HFFc6 (cell line): ENCODE measurements at regions not wholly inside any gene's neighbourhood (a gene's known extent, or its start where the extent isn't known, plus 50 kb on each side); places are given as distances from the start of the nearest gene placed in this dataset.

Source experiments
- DNase-seq: peaks from one replicate; pipeline ENCODE4 v3.0.0-alpha.2; 2018
- H3K27ac Mint-ChIP-seq: 2 replicates; pipeline ENCODE4 v1.8.0; 2020; ENCODE audit warnings: mild to moderate bottlenecking, mixed read lengths
- H3K27me3 Mint-ChIP-seq: 2 replicates; pipeline ENCODE4 v1.8.0; 2021; ENCODE audit warnings: mild to moderate bottlenecking, moderate library complexity, mixed read lengths; ENCODE audit not compliant: insufficient read depth
- H3K36me3 Mint-ChIP-seq: 2 replicates; pipeline ENCODE4 v1.8.0; 2021; ENCODE audit warnings: low read depth, mixed read lengths
- H3K4me1 Mint-ChIP-seq: 2 replicates; pipeline ENCODE4 v1.8.0; 2020; ENCODE audit warnings: low read depth, mixed read lengths
- H3K4me3 Mint-ChIP-seq: 2 replicates; pipeline ENCODE4 v1.8.0; 2020; ENCODE audit warnings: mild to moderate bottlenecking, moderate library complexity, mixed read lengths
- H3K9me3 Mint-ChIP-seq: 2 replicates; pipeline ENCODE4 v1.8.0; 2020; ENCODE audit warnings: mild to moderate bottlenecking, mixed read lengths
- TF ChIP-seq, protein P1 (sequence below): fragments of 200-600 bp; sonication (generic); IDR thresholded peaks from 2 replicates; pipeline ENCODE4 v1.5.0; 2021; ENCODE audit warnings: antibody characterized with exemption, mild to moderate bottlenecking

DNA sequence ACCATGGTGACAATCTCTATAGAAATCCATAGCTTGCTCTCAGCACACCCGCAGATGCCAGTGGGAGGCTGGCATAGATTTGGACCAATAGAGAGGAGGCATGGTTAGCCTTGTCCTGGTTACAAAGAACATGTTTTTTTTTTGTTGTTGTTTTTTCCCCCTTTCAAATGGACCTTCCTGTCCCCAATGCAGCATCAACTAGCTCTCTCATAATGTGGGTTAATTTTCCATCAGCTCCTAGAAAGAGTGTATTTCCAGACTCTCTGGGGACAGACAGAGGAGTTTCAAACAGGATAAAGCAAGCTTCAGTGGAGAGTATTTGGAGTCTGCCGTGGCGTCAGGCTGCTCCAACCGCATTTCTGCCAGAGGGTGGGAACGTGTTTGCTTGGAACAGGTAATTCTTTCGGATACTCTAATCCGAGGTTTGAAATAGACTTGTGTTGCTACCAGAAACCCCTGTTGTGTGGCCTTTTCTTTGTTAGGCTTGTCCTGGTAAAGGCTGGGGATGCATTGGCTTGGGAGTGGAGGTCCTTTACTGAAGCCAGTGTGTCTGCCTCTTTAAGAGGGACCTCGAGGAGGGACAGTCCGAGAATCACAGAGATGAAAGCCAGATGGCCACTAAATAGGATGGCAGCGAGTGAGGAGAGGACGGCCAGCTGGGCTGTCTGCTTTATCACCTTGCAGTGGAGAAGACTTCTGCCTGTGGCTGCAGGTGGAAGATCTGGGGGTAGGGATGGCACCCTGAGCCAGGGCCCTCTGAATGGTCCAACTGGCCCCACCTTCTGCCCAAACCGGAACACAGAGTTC lies 130.5 kb upstream of the CPEB4 start:
- Mint-ChIP-seq H3K27me3 (peaks cover 8% of the 10 kb centered on the region), H3K4me3 (no peak overlapping the region), H3K36me3 (no peaks in the 10 kb centered on the region), H3K27ac (no peak overlapping the region), H3K9me3 (no peaks in the 10 kb centered on the region), H3K4me1 (peaks cover 6% of the 10 kb centered on the region; the same call in 1 of the 2 replicates)
- no peak for DNase-seq
- TF ChIP-seq, protein P1, sequence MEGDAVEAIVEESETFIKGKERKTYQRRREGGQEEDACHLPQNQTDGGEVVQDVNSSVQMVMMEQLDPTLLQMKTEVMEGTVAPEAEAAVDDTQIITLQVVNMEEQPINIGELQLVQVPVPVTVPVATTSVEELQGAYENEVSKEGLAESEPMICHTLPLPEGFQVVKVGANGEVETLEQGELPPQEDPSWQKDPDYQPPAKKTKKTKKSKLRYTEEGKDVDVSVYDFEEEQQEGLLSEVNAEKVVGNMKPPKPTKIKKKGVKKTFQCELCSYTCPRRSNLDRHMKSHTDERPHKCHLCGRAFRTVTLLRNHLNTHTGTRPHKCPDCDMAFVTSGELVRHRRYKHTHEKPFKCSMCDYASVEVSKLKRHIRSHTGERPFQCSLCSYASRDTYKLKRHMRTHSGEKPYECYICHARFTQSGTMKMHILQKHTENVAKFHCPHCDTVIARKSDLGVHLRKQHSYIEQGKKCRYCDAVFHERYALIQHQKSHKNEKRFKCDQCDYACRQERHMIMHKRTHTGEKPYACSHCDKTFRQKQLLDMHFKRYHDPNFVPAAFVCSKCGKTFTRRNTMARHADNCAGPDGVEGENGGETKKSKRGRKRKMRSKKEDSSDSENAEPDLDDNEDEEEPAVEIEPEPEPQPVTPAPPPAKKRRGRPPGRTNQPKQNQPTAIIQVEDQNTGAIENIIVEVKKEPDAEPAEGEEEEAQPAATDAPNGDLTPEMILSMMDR = no peak

DNA sequence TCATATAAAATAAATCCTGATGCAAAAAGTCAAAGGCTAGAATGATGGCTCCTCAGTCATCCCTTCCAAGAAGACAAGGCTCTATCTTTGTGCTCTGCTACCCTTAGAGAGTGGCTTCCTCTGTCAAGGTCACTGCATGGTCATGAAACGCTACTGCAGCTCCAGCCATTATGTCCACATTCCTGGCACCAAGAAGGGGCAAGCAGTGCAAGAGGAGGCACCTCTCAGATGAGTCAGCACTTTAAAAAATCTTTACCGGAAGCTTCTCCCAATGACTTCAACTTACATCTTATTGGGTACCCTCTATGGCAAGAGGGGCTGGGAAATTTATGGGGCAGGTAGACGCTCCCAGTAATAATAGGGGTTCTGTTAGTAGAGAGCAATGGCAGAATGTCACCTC lies 129.5 kb upstream of the CPEB4 start:
- no peak overlapping the region for H3K27ac Mint-ChIP-seq
- no peak for DNase-seq

DNA sequence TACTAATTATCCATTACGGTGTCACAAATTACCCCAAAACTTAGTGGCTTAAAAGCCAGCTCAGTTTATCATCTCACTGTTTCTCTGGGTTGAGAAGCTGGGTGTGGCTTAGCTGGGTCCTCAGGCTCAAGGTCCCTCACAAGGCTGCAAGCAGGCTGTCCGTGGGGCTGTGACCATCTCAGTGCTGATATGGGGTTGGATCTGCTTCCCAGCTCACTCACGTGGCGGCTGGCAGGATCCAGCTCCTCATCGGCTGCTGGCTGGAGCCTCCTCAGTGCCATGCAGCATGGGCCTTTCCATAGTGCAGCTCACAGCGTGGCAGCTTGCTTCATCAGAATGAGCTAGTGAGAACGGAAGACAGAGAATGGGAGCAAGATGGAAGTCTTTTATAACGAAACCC lies 128.5 kb upstream of the CPEB4 start:
- TF ChIP-seq, protein P1 = no peak
- no peaks in the 10 kb centered on the region for H3K36me3 Mint-ChIP-seq

More for the DNA sequence above, 129.5 kb upstream of the CPEB4 start:
- H3K27me3 Mint-ChIP-seq = peaks cover 8% of the 10 kb centered on the region
- H3K9me3 Mint-ChIP-seq = no peaks in the 10 kb centered on the region
- no peak overlapping the region for H3K4me3 Mint-ChIP-seq
- peaks cover 9% of the 10 kb centered on the region for H3K4me1 Mint-ChIP-seq
- TF ChIP-seq, protein P1 = no peak
- H3K36me3 Mint-ChIP-seq = no peaks in the 10 kb centered on the region

DNA sequence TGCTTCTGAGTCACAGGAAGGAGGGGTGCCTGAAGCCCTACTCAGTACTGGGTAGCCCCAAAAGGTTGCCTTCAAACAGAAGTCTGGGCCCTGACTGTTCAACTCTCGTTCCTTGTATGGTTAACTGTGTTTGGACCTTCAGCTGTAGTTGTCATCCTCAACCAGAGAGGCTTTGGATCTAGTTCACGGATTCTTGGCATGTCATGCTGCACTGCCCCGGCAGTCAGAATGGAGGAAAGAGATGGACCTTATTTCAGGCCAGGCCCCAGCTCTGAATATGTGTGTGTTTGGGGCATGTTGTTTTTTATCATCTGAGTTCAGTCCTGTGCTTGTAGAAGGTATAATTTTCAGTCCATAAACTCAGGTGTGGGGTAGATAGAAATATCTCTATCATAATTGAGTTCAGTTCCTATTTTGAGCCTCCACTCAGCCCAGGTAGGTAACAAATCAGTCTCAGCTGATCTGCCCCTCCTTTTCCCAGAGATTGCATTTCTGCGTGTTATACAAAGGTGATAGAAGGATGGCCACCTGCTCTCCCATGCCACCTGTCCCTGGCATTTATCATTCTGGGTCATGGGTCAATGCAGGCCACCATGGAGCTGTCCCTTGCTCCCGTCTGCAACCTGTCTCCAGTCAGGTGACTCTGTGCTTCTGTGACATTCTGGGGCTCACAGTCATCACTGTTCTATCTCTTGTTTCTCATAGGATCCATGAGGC lies 127.5 kb upstream of the CPEB4 start:
- no peak for DNase-seq
- H3K4me1 Mint-ChIP-seq = peaks cover 22% of the 10 kb centered on the region
- no peak overlapping the region for H3K4me3 Mint-ChIP-seq
- H3K27ac Mint-ChIP-seq = no peak overlapping the region
- H3K36me3 Mint-ChIP-seq = no peaks in the 10 kb centered on the region
- H3K9me3 Mint-ChIP-seq = no peaks in the 10 kb centered on the region
- H3K27me3 Mint-ChIP-seq = peaks cover 9% of the 10 kb centered on the region
- TF ChIP-seq, protein P1 = no peak

More for the DNA sequence above, 128.5 kb upstream of the CPEB4 start:
- peaks cover 19% of the 10 kb centered on the region for H3K4me1 Mint-ChIP-seq
- peaks cover 9% of the 10 kb centered on the region for H3K27me3 Mint-ChIP-seq
- H3K4me3 Mint-ChIP-seq = no peak overlapping the region
- DNase-seq = no peak
- no peak overlapping the region for H3K27ac Mint-ChIP-seq
- no peaks in the 10 kb centered on the region for H3K9me3 Mint-ChIP-seq

DNA sequence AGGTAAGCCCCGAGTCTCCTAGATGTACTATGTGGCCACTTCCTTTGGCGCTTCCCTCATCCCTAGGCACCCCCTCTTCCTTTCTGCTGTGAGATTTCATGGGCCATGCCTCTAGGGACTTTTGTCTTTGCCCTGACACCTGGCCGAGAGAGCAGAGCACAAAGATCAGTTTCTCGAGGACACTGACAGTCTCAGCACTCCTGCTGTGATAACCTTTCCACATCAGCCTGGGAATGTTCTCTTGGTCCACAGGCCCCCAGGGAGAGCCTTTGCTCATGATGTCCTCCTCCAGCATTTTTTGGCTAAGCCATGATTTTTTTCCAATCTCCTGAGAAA lies 127.0 kb upstream of the CPEB4 start:
- H3K27ac Mint-ChIP-seq = no peak overlapping the region
- peaks cover 22% of the 10 kb centered on the region for H3K4me1 Mint-ChIP-seq

More for the DNA sequence above, 127.0 kb upstream of the CPEB4 start:
- Mint-ChIP-seq H3K27me3 (peaks cover 9% of the 10 kb centered on the region), H3K36me3 (no peaks in the 10 kb centered on the region), H3K4me3 (no peak overlapping the region), H3K9me3 (no peaks in the 10 kb centered on the region)
- no peak for DNase-seq
- TF ChIP-seq, protein P1 = no peak
